NCI-H1092 treated with DMSO at 0.1 percent for 48 hours (cell line): ENCODE measurements at regions not wholly inside any gene's neighbourhood (a gene's known extent, or its start where the extent isn't known, plus 50 kb on each side); places are given as distances from the start of the nearest gene placed in this dataset.
A peak's percentile ranks its signal among the peaks of the same experiment; 100 is the strongest.

Experiments
- DNase-seq: peaks from one replicate; lab custom pipeline; 2025; lab: John Stamatoyannopoulos, UW

- DNase-seq = no peak
Measured at GRCh38 chr6:141164042-141164743, 968.5 kb upstream of the GJE1 start.

- no peak for DNase-seq
Measured at GRCh38 chr6:141163107-141163506, 969.6 kb upstream of the GJE1 start.

- DNase-seq = no peak
Measured at GRCh38 chr6:141158740-141159139, 974.0 kb upstream of the GJE1 start.

- no peak for DNase-seq
Measured at GRCh38 chr6:141153563-141153962, 979.2 kb upstream of the GJE1 start.

- no peak for DNase-seq
Measured at GRCh38 chr6:141152951-141153350, 979.8 kb upstream of the GJE1 start.

GRCh38 chr6:141151710-141152417 lies 980.9 kb upstream of the GJE1 start:
- no peak for DNase-seq

- no peak for DNase-seq
Measured at GRCh38 chr6:141141870-141142269, 990.9 kb upstream of the GJE1 start.

- no peak for DNase-seq
Measured at GRCh38 chr6:141140905-141141304, 991.8 kb upstream of the GJE1 start.

- no peak for DNase-seq
Measured at GRCh38 chr6:141139461-141139860, 993.3 kb upstream of the GJE1 start.

GRCh38 chr6:141134723-141135122 lies 998.0 kb upstream of the GJE1 start:
- peak; percentile 26 for DNase-seq

GRCh38 chr6:141133836-141134235 lies 998.9 kb upstream of the GJE1 start:
- no peak for DNase-seq

- no peak for DNase-seq
Measured at GRCh38 chr6:141133346-141133745, 999.4 kb upstream of the GJE1 start.

GRCh38 chr6:141131616-141132015 lies 1001.1 kb upstream of the GJE1 start:
- DNase-seq = no peak

- no peak for DNase-seq
Measured at GRCh38 chr6:141123497-141123896, 1009.2 kb upstream of the GJE1 start.

- no peak for DNase-seq
Measured at GRCh38 chr6:141123049-141123448, 1009.7 kb upstream of the GJE1 start.

- DNase-seq = no peak
Measured at GRCh38 chr6:141118991-141119390, 1013.7 kb upstream of the GJE1 start.

GRCh38 chr6:141117874-141118273 lies 1014.9 kb upstream of the GJE1 start:
- no peak for DNase-seq

- no peak for DNase-seq
Measured at GRCh38 chr6:141110481-141110880, 1022.2 kb upstream of the GJE1 start.

- DNase-seq = no peak
Measured at GRCh38 chr6:141107591-141108160, 1025.0 kb upstream of the GJE1 start.

- no peak for DNase-seq
Measured at GRCh38 chr6:141105481-141105880, 1027.2 kb upstream of the GJE1 start.

- peak; percentile 44 for DNase-seq
Measured at GRCh38 chr6:141103246-141103645, 1029.5 kb upstream of the GJE1 start.

GRCh38 chr6:141097471-141097870 lies 1035.3 kb upstream of the GJE1 start:
- DNase-seq = no peak

- no peak for DNase-seq
Measured at GRCh38 chr6:141095308-141095707, 1037.4 kb upstream of the GJE1 start.
